PC-9 (cell line): ENCODE measurements at regions not wholly inside any gene's neighbourhood (a gene's known extent, or its start where the extent isn't known, plus 50 kb on each side); places are given as distances from the start of the nearest gene placed in this dataset.

Experiments
- BruUV-seq: library from RNA; stranded (reverse); fragments of 400-500 nt; replicated peaks from 2 replicates; lab custom pipeline; 2021; lab: Mats Ljungman, UMichigan
- CTCF ChIA-PET: fragments of 300-600 bp; sonication (Branson Sonifier 250); formaldehyde crosslinking; loops from one replicate; lab custom pipeline; 2022; ENCODE audit warnings: antibody characterized with exemption; lab: Charles Lee
- POLR2A ChIA-PET: fragments of 300-600 bp; sonication (Branson Sonifier 250); formaldehyde crosslinking; loops from one replicate; lab custom pipeline; 2022; ENCODE audit warnings: antibody characterized with exemption; ENCODE audit not compliant: unreplicated experiment; lab: Charles Lee
- DNase-seq, 2 experiments: peaks; one replicate each; pipeline versions ENCODE4 v3.0.0 to v3.0.0-alpha.2; 2015 to 2022; ENCODE audit warnings: mixed read lengths in 1 of 2
- H2AFZ ChIP-seq: fragments of 200-600 bp; sonication (generic); 2 replicates; pipeline ENCODE4 v1.8.1; 2017; ENCODE audit warnings: antibody characterized with exemption
- H3F3A ChIP-seq: fragments of 200-600 bp; sonication (generic); 2 replicates; pipeline ENCODE4 v1.8.1; 2017; ENCODE audit warnings: antibody characterized with exemption, mild to moderate bottlenecking, low read depth; ENCODE audit not compliant: insufficient read depth
- H3K27ac ChIP-seq: fragments of 200-600 bp; sonication (generic); 2 replicates; pipeline ENCODE4 v1.6.1; 2016; ENCODE audit warnings: mixed run types
- H3K27me3 ChIP-seq: fragments of 200-600 bp; sonication (generic); 2 replicates; pipeline ENCODE4 v1.6.1; 2016; ENCODE audit warnings: low read depth, mixed run types; ENCODE audit not compliant: insufficient read depth
- H3K36me3 ChIP-seq: fragments of 200-600 bp; sonication (generic); 2 replicates; pipeline ENCODE4 v1.6.1; 2016; ENCODE audit warnings: low read depth, mixed run types
- H3K4me1 ChIP-seq: fragments of 200-600 bp; sonication (generic); replicated peaks from 2 replicates; pipeline ENCODE4 v1.6.1; 2016; ENCODE audit warnings: mixed run types; ENCODE audit not compliant: insufficient read depth
- H3K4me2 ChIP-seq: fragments of 200-600 bp; sonication (generic); 2 replicates; pipeline ENCODE4 v1.6.1; 2017; ENCODE audit warnings: mixed run types
- H3K4me3 ChIP-seq: fragments of 200-600 bp; sonication (generic); 2 replicates; pipeline ENCODE4 v1.6.1; 2016; ENCODE audit warnings: mixed run types
- H3K79me2 ChIP-seq: fragments of 200-600 bp; sonication (generic); 2 replicates; pipeline ENCODE4 v1.6.1; 2017; ENCODE audit warnings: low read depth, mixed run types
- H3K9me2 ChIP-seq: fragments of 200-600 bp; sonication (generic); 2 replicates; pipeline ENCODE4 v1.8.1; 2017; ENCODE audit warnings: mild to moderate bottlenecking; ENCODE audit not compliant: insufficient read depth
- H3K9me3 ChIP-seq: fragments of 200-600 bp; sonication (generic); 2 replicates; pipeline ENCODE4 v1.8.1; 2016; ENCODE audit warnings: low read depth; ENCODE audit not compliant: insufficient read depth
- H4K20me1 ChIP-seq: fragments of 200-600 bp; sonication (generic); 2 replicates; pipeline ENCODE4 v1.8.1; 2017; ENCODE audit not compliant: insufficient read depth
- CTCF ChIP-seq: fragments of 200-600 bp; sonication (generic); conservative IDR thresholded peaks from 2 replicates; pipeline ENCODE4 v1.6.1; 2017; ENCODE audit warnings: mixed run types, antibody characterized with exemption, mild to moderate bottlenecking, moderate library complexity
- EZH2 ChIP-seq: fragments of 200-600 bp; sonication (generic); IDR thresholded peaks from 2 replicates; pipeline ENCODE4 v1.8.0; 2017; ENCODE audit warnings: antibody characterized with exemption, low read depth
- intact Hi-C: fragments of 100-400 bp; cut with micrococcal nuclease; formaldehyde crosslinking; loops from one replicate; pipeline ENCODE4 v1.10.0; 2022; ENCODE audit not compliant: unreplicated experiment

- Histone ChIP-seq H3K4me1 (peaks cover 2% of the 10 kb centered on the region), H3K27me3 (no peaks in the 10 kb centered on the region), H2AFZ (no peak overlapping the region), H4K20me1 (no peaks in the 10 kb centered on the region), H3K36me3 (no peaks in the 10 kb centered on the region), H3K9me3 (no peaks in the 10 kb centered on the region), H3K27ac (no peak overlapping the region), H3K9me2 (no peaks in the 10 kb centered on the region), H3K4me2 (no peak overlapping the region), H3K4me3 (no peak overlapping the region), H3F3A (no peaks in the 10 kb centered on the region), H3K79me2 (no peaks in the 10 kb centered on the region)
- TF ChIP-seq EZH2 (no peak), CTCF (no peak)
- no peak for DNase-seq
- no TSS peak for BruUV-seq
- ChIA-PET POLR2A (no interaction called here), CTCF (no interaction called here)
- intact Hi-C loops = no loop called here
These were observed 200.9 kb downstream of the MBL2 start for GRCh38 chr10:52571516-52572182.

- Histone ChIP-seq H2AFZ (no peak overlapping the region), H3K27ac (no peak overlapping the region), H3K27me3 (no peaks in the 10 kb centered on the region), H4K20me1 (no peaks in the 10 kb centered on the region), H3K9me3 (no peaks in the 10 kb centered on the region), H3K79me2 (no peaks in the 10 kb centered on the region), H3K36me3 (no peaks in the 10 kb centered on the region), H3K4me1 (no peaks in the 10 kb centered on the region), H3F3A (no peaks in the 10 kb centered on the region), H3K4me2 (no peak overlapping the region), H3K9me2 (no peaks in the 10 kb centered on the region), H3K4me3 (no peak overlapping the region)
- ChIA-PET POLR2A (no interaction called here), CTCF (no interaction called here)
- TF ChIP-seq EZH2 = no peak
- intact Hi-C loops = no loop called here
- DNase-seq = no peak
- BruUV-seq = no TSS peak
These were observed 199.2 kb downstream of the MBL2 start for GRCh38 chr10:52573347-52573746.

- Histone ChIP-seq H3K27ac (no peak overlapping the region), H3K9me3 (no peaks in the 10 kb centered on the region; the same call in 1 of the 2 replicates), H3F3A (no peaks in the 10 kb centered on the region), H3K4me2 (no peak overlapping the region), H3K79me2 (no peaks in the 10 kb centered on the region), H2AFZ (no peak overlapping the region), H3K27me3 (no peaks in the 10 kb centered on the region), H3K9me2 (no peaks in the 10 kb centered on the region), H3K4me3 (no peak overlapping the region), H4K20me1 (no peaks in the 10 kb centered on the region), H3K4me1 (no peaks in the 10 kb centered on the region), H3K36me3 (no peaks in the 10 kb centered on the region)
- no peak for TF ChIP-seq CTCF
- TF ChIP-seq EZH2 = no peak
- BruUV-seq = no TSS peak
- intact Hi-C loops = loop anchor here (2.0 kb wide), 1 partner anchor 42 kb away; no protein-coding TSS in a partner anchor
- ChIA-PET CTCF (no interaction called here), POLR2A (no interaction called here)
- DNase-seq = no peak
These were observed 197.9 kb downstream of the MBL2 start for GRCh38 chr10:52574697-52575096.

GRCh38 chr10:52577047-52577446 lies 195.5 kb downstream of the MBL2 start:
- no peaks in the 10 kb centered on the region for H3F3A ChIP-seq
- no peaks in the 10 kb centered on the region for H3K4me1 ChIP-seq
- H3K27ac ChIP-seq = no peak overlapping the region
- H3K27me3 ChIP-seq = no peaks in the 10 kb centered on the region
- intact Hi-C loops = no loop called here
- no peaks in the 10 kb centered on the region for H3K36me3 ChIP-seq
- peaks cover 6% of the 10 kb centered on the region for H3K9me3 ChIP-seq
- no TSS peak for BruUV-seq
- ChIA-PET CTCF (no interaction called here), POLR2A (no interaction called here)
- H3K9me2 ChIP-seq = no peaks in the 10 kb centered on the region
- H3K4me2 ChIP-seq = no peak overlapping the region
- DNase-seq = no peak
- H4K20me1 ChIP-seq = no peaks in the 10 kb centered on the region
- no peak for TF ChIP-seq EZH2
- no peak for TF ChIP-seq CTCF
- no peaks in the 10 kb centered on the region for H3K79me2 ChIP-seq
- no peak overlapping the region for H2AFZ ChIP-seq
- H3K4me3 ChIP-seq = no peak overlapping the region
